ENCODE measurements at regions not wholly inside any gene's neighbourhood (a gene's known extent, or its start where the extent isn't known, plus 50 kb on each side); places are given as distances from the start of the nearest gene placed in this dataset.

DNA sequence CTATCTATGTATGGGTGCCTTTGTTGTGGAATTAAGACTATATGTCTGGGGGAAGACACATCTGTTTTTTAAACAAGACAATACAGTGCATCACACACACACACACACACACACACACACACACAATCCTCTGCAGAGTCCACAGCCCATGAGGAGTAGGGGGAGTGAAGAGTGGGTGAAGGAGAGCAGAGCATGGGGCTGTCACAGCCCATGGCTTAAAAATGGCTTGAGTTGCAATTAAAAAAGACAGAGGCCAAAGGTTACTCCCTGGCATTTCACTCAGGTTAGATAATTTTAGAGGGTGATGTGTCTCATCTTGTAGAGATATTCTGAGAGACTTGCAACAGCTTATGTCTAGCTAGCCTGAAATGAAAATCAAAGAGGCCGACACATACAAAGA is 176.5 kb upstream of the PLXNA2 start:
- no peak for DNase-seq

DNA sequence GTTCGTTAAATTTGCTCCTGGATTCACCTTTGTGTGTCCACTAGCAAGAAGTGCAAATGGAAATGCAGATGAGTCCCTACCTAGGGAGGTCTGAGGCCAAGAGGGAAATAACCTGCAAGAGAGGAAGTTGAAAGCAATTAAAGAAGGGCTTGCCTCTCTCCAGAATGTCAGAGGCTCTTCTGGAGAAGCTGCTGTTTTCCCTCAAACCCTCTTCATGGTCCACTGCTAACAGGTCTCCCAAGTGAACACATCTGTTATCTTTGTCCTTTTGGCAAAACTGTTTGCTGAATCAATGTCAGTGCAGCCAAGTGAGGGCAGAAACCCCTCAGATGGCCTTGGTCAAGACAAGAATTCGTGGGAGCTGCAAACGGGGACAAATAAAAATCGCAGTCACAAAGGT is 177.3 kb upstream of the PLXNA2 start:
- DNase-seq, result no peak

DNA sequence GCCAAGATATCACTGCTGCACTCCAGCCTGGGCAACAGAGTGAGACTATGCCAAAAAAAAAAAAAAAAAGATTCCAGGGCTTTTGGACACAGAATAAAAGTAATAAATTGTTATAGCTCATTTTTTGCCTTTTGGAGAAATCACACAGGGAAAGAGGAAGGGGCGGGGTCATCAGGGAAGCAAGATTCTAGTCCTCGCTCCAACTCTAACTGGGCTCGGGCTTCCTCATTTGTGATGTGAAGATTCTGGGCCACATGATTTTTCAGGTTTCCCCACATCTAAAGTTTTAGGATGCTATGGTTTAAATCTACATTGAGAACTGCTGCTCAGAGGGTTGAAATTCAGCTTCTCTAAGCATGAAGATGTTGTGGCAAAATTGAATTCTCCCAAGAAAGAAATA is 179.3 kb upstream of the PLXNA2 start:
- DNase-seq, result no peak

DNA sequence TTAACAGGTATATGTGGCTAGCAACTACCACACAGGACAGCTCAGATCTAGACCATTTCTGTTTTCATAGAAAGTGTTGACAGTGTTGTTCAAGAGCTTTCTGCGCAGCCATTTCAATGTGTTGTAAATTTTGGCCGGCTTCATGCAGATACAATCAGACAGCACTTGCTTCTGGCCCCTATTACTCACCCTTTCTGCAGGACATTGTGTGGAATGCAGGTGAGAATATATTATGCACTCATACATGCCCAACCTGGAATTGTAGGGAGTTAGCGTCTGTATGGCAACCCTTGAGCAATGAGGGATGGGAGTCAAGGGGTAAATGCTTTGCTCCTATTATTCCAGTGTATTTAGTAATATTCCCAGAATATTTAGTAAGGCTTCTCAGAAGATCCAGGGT is 180.9 kb upstream of the PLXNA2 start:
- DNase-seq, result no peak

DNA sequence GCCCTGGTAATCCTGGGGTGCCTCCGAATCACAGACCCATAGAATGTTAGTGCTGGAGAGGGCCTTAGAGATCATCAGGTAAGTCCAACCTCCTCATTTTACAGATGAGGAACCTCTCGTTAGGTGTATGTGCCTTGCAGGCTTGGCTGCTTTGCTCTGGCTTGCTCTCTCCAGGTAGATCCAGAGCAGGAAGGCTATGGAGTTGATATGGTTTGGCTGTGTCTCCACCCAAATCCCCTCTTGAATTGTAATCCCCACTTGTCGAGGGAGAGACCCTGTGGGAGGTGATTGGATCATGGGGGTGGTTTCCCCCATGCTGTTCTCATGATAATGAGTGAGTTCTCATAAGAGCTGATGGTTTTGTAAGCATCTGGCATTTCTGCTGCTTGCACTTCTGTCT is 186.0 kb upstream of the PLXNA2 start:
- no peak for DNase-seq

DNA sequence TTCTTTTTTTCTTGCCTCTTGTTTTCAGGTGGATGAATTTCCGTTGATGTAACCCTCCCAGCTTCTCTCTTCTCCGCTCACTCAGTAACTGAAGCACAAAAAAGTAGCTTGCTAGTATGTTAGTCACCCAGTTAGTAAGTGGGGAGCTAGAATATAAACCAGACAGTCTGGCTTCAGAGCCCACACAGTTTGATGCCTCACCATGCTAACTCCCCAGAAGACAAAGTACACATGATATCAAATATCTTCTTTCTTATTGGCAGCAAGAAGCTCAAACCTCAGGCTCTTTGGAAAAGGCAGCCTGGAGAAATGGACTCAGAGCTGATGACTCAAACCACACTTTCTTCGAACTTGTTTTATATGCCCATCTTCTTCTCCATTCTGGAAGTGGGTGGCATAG is 187.5 kb upstream of the PLXNA2 start:
- no peak for DNase-seq

DNA sequence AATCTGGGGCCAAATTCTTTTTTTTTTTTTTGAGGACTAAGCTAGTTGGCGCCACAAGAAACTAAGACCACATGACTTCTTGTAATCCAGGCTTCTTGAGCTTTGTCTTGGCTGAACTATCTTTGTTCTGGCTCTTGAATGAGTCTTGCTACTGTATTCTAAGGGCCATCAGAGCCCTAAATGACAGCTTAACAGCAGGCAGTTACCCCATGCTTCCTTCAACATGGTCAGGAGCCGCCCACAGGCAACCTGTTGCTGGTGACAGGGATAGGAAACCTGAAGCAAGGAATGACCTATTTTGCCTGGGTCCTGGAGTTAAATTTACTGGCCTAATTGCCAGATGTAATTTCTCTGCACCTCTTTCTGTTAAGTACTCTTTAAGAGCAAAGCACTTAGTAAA is 188.2 kb upstream of the PLXNA2 start:
- no peak for DNase-seq

DNA sequence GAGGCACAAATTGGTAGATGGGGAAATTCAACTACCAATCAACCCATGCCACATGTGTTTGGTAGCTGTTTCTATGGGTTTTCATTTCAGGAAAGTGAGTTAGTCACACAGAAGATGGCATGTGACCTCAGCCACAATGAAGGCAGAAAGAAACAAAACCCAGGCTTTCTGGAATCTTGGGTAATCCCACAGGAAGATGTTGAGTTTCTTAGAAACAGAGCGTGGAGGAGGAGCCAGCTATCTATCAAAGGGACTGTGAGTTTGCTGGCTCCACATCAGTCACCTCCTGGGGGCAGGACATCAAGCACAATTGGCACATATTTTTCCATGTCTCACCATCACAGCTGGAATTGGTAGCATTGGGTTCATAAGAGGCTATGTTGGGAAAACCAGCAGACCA is 188.9 kb upstream of the PLXNA2 start:
- no peak for DNase-seq

DNA sequence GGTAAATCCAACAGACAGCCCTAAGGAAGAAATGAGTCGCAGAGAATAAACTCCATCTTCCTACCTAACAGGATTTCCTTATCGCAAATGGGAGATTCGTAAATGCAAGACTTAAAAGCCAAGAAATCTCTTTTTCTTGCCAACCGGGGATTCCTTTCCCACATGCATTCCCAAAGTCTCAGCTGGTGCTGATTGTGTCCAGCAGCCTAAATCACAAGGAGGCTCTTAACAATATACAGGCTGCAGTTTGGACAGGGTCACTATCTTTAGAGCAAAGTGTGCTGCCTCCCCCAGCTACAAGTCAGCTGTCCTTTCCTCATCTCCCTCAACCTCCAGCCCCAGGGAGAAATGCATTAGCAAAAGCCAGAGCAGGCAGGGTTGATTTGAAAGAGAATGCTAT is 189.8 kb upstream of the PLXNA2 start:
- no peak for DNase-seq

DNA sequence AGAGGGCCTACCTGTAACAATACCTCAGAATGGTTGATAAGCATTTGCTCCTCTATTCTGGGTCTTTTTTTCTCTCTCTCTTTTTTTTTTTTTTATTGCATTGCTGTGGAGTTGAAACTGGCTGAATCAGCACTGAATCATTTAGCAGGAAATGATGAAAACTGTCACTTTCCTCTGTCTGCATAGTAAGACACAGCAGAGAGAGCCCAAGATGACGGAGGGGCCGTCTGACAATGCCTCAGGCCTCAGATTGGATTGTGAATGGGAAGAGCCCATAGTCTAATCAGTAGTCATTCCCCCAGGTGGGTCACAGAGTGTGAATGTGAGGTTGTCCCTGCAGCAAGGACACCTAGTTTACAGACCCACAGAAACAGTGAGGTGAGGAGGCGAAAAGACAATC is 193.2 kb upstream of the PLXNA2 start:
- DNase-seq, result no peak

DNA sequence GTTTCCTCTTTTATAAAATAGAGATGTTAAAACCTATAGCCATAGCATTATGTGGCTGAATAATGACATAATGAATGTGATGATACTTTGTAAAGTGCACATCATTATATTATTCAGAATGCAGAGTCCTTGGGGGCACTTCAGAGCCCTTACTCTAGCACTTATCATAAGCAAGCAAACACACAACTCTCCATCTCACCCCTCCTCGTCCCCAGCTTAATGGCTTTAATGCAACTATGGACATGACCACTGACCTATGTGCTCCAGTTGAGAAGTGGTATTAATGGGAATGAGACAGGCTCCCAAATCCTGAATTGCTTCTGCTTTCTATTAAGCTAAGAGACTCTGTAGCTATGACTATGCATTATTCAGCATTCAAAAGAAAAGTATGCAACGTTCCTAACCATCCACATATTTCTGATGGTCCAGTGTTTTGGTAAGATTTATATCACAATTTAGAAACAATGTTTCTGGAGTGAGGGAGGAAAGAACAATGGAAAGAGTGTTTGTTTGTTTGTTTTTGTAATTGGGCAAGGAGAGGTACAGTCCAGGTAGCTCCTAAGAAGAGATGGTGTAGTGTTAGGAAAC is 194.0 kb upstream of the PLXNA2 start:
- no peak for DNase-seq

DNA sequence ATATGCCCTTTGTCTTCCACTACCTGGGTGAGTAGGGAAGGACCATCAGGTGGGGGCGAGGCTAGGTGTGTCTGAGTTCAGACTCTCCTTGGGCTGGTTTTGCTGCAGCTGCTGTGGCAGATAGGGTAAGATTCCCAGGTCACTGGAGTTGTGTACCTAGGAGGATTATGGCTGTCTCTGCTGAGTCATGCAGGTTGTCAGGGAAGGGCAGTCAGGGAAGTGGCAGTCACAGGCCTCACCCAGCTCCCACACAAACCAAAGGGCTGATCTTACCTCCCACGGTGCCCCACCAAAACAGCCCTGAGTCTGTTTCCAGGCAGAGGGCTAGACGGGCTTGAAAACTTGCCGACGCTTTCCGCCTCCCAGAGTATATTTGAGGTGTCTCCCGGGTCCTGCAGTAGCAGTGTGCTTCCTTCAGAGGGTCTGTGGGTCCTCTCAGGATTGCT is 201.6 kb upstream of the PLXNA2 start:
- DNase-seq, result no peak

DNA sequence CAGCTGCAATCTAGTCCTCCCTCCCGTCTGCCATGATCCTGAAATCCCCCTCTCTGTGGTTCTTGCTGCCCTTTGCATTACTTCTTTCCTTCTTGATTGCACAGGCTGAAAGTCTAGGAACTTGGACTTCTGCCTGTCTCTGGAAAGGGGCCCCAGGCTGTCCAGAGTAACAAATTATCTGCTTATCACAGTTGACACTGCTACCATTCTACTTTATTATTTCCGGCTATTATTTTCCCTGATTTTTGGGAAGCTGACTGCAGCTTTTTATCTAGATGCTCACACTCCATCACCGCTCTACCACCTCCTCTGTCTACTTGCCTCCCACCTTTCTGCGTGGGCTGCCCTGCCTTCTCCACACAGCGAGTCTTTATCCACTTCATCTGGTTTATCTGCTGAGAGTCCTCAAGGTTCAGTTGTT is 202.1 kb upstream of the PLXNA2 start:
- no peak for DNase-seq

DNA sequence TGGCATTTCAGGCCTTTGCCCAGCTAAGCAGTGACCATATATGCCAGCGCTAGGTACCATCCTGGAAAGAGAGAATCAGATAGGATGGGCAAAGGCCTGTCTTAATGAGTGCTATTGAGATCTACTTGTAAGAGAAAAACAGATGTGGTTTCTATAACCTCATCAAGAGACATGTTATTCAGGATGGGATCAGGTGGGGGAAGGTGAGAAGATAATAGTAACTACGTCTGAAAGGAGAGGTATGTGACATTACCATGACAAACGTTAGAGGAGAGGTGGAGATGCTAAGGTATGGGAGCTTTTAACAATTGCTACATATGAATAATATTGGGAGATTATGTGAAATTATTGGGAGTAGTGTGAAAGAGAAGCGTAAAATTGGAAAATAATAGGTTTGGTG is 204.2 kb upstream of the PLXNA2 start:
- DNase-seq, result no peak

DNA sequence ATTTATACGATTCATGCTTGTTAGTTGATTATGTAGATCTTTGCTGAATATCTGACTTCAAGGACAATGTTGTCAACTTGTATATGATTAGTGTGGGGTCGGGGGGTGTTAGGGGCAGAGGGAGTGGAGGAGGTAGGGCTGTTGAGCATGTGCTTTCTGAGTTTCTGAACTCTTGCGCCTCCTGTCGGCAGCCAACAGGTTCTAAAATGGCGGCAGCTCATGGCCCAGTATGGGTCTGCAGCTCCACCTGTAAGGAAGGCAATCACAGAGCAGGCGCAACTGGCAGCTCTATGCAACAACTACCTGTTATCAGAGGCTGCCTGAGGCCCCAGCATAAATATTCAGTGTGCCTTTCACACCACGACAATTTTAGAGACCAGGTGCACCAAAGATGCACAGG is 205.8 kb upstream of the PLXNA2 start:
- no peak for DNase-seq

DNA sequence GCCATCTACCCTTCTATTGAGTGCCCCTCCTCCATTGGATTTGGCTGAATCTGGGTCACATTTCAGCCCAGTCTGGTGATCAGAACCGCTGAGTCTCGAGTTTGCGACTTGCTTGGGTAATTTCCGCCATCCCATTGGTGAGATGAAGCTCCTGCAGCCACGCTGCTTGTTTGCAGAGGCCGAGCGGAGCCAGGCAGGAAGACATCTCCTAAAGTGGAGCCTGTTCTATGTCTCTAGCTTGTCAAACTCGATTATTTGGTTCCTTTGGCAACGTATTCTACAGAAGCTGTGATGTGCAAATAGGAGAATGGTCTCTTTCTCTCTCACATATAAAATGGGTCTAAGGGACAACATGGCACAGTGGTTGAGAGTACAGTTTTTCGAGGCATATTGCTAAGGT is 206.8 kb upstream of the PLXNA2 start:
- no peak for DNase-seq

DNA sequence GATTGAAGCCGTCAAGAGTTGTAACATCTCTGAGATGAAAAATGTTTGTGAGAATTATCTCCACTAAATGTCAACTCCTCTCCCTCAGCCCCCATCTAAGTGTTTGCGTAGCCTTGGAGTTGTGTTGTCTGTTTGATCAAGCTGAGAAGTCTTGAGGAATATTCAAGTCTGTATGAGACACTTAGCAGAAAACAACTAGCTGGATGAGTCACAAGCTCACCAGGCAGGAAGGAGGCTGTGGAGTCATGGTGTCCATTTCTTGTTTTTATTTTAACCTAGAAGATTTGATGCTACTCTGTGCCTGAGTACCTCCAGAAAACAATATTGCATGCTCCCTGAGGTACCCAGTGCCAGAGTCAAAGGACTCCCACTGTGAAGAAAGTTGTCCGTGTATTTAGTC is 211.6 kb upstream of the PLXNA2 start:
- DNase-seq, result no peak

DNA sequence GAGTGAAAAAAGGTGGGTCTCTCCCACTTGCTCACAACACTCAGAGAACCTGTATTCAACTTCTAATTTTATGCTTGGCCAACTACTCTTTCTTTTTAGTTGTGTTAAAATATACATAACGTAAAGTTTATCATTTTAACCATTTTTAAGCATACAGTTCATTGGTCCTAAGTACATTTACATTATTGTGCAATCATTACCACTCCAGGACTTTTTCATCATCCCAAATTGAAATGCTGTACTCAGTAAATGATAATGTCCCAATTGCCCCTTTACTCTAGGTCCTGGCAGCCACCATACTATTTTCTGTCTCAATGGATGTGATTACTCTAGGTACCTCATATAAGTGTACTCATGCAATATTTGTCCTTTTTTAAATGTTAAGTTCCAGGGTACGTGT is 212.3 kb upstream of the PLXNA2 start:
- DNase-seq, result no peak

DNA sequence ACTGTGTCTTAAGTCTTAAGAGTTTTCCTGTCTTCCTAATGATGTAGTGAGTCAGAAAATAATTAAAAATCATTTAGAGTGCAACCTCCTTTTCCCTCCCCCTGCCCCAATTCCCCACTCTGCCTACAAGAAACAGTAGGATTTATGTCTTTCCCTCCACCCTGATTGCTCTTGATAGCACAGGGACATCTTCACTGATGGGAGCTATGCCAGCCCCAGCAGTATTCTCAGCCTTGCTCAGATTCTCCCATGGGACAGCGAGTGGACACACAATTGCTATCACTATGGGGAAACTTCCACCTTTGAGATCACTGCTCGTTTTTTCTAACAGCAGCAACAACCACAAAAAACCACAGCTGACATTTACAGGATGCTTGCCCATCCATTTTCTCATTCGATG is 216.6 kb upstream of the PLXNA2 start:
- DNase-seq, result no peak

DNA sequence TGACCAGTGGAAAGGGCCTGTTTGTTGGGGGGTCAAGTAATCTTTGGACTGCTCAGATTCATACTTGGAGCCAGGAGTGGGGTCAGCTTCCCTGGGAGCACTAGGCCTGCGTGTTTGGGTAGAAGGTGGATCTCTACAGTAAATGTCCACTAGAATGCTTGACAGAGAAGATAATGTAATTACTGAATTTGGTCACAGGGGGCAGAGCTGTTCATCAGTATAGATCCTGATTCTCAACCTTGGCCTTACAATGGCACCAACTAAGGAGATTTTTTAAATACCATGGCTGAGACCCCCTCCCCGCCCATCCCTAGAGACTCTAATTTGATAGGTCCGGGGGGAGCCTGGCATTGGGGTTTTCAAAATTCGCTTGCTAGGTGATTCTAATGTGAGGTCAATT is 217.5 kb upstream of the PLXNA2 start:
- DNase-seq, result no peak

DNA sequence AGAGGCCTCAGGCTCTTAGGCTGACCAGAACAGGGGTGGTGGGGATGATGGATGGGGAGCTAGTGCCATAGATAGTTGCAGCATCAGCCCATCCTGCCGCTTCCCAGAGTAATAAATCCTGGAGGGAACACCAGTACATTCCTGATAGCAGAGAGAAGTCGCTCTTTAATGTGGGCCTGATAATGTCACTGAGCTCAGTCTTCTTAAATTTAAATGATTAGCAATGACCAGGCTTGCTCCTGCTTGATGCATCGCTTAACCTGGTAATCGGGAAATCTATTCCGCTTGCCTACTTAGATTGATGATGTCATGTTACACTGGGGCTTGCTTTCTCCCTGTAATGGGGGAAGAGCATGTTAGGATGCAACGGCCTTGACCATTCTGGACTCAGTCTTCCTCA is 218.6 kb upstream of the PLXNA2 start:
- no peak for DNase-seq

DNA sequence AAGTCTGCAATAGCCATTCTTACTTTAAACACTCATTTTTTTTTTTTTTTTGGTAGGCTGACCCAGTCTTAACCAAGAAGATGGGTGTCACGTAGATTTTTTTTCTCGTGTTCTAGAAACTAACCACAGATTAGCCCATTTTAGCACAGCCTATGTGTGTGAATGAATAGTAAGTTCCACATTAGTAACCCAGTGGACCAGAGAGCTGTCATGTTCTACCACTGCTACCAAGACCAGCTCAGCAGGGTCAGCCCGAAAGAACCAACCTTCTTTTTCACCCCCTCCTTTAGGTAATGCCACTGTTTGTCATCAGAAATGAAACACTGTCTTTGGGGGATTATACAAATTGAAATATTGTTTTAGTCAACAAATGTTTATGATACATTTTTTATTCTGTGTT is 221.1 kb upstream of the PLXNA2 start:
- no peak for DNase-seq

DNA sequence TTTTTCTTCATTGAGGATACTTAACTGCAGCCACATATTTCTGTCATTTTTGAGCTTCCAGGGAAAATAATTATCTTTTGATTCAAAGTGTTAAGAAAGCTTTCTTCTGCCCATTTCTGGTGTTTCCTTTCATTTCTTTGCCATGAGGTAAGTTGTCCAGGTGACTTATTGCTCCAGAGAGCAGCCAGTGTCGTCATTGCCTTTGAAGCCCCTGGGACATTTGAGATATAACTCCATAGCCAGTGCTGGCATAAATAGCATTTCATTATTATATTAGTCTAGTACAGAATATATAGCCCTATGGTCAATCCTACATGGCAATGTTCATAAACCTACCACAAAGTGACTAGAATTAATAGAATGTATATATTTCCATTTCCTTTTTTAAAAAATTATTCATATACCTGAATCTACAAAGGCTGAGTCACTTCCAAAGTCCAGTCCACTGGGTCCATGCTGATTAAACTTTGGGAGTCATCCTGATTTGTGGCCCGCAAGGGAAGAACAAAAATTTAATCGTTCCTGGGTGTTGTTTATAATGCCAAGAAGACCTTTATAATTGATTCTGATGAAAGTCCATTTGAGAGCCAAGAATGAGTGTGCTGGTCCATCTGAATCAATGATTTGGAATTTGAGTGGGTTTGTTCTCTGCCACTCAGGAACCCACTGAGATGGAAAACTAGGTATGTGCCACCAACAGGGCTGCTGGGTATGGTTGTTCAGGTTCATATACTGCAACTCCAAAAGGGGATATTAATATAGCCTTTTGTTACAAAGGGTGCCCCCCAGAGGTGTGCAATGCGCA is 221.8 kb upstream of the PLXNA2 start:
- no peak for DNase-seq

DNA sequence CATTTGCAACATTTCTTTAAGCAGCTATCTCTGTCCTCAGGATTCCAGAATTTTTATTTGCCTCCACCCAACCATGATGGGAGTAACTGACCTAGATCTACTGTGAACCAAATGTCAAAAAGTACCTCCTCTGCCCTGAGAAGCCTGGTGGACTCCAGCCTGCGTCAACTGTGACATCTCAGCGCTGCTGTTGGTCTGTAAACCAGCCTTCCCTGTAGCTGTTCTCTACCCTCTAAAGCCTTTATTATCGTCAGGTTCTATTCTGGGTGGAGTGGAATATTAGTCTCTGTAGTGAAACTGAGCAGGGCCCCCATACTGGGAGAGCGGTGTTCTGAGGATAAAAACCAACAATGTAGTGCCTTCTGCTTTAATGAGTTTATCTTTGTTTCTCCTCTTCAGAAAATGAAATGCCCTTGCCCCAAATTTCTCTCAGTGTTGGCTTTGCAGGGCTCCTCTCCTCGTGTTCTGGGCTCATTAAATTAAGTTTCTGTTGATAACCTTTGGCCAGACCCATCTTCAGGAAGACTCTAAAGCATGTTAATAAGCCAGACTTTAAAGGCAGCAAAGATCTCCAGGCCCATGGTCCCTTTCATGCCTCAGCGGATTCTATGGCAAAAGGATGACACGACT is 223.1 kb upstream of the PLXNA2 start:
- DNase-seq, result no peak

DNA sequence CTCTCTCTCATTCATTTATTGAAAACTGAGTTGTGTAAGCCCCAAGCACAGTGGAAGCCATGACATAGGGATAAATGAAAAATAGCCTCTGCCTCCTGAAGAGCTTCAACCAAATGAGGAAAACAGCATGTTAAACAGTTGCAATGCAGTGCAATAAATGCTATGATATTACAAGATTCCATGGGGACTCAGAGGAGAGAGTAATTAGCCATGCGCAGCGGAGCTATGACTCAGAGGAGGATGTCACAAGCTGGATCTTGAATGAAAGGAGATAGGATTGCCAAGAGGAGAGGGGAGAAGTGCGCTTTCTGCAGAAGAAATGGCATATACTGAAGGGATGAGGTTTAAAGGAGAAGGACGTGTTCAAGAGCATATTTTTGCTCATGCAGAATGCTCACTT is 231.3 kb upstream of the PLXNA2 start:
- no peak for DNase-seq
